Lung (tissue), 12 donors: ENCODE measurements at regions not wholly inside any gene's neighbourhood (a gene's known extent, or its start where the extent isn't known, plus 50 kb on each side); places are given as distances from the start of the nearest gene placed in this dataset. TPM values are rescaled to one million over a fixed set of nuclear protein-coding genes. Genes with fewer than 3 reads are reported as not detected.

Source experiments
- ATAC-seq: fragments of 200-7000 bp; cut with Tn5 transposase; one replicate; pipeline ENCODE4 v1.9.1; 2020; ENCODE audit warnings: moderate number of reproducible peaks; ENCODE audit not compliant: insufficient read depth, low FRiP score
- DNase-seq, 3 donors: peaks; one replicate each; pipeline ENCODE4 v3.0.0-alpha.2; 2013 to 2017
- H3K27ac ChIP-seq, 2 donors: one replicate each; pipeline ENCODE4 v1.5.1; 2013; ENCODE audit warnings: mild to moderate bottlenecking in 2 of 2, moderate library complexity in 2 of 2, control low read depth in 1 of 2, inconsistent platforms in 1 of 2, low read depth in 1 of 2, low read length in 1 of 2
- H3K27me3 ChIP-seq, 3 donors: one replicate each; pipeline ENCODE4 v1.5.1; 2013; ENCODE audit warnings: low read length in 2 of 3; ENCODE audit not compliant: control insufficient read depth in 3 of 3, insufficient read depth in 3 of 3
- H3K36me3 ChIP-seq, 4 donors: one replicate each; pipeline ENCODE4 v1.5.1; 2013; ENCODE audit warnings: low read length in 4 of 4, mild to moderate bottlenecking in 1 of 4, moderate library complexity in 1 of 4; ENCODE audit not compliant: control insufficient read depth in 4 of 4, insufficient read depth in 4 of 4
- H3K4me1 ChIP-seq, 5 donors: one replicate each; pipeline ENCODE4 v1.5.1; 2013; ENCODE audit warnings: low read length in 5 of 5, mild to moderate bottlenecking in 2 of 5, moderate library complexity in 1 of 5; ENCODE audit not compliant: control insufficient read depth in 5 of 5, insufficient read depth in 5 of 5
- H3K4me3 ChIP-seq: one replicate; pipeline ENCODE4 v1.5.1; 2013; ENCODE audit warnings: mild to moderate bottlenecking, control low read depth, moderate library complexity
- H3K9ac ChIP-seq, 2 donors: one replicate each; pipeline ENCODE4 v1.5.1; 2013; ENCODE audit warnings: low read length in 2 of 2, control low read depth in 1 of 2; ENCODE audit not compliant: insufficient read depth in 1 of 2
- H3K9me3 ChIP-seq, 4 donors: one replicate each; pipeline ENCODE4 v1.5.1; 2013; ENCODE audit warnings: low read length in 3 of 4, mild to moderate bottlenecking in 1 of 4, moderate library complexity in 1 of 4; ENCODE audit not compliant: control insufficient read depth in 4 of 4, insufficient read depth in 3 of 4
- CTCF ChIP-seq: IDR thresholded peaks from 2 replicates; pipeline ENCODE4 v1.5.1; 2012; ENCODE audit warnings: mild to moderate bottlenecking; ENCODE audit errors: control extremely low read depth, extremely low read depth
- WGBS, 2 donors: extraction: QIAGEN DNeasy Blood & Tissue Kit; methylation state at CpG; one replicate each; pipeline ENCODE4 v1.1.7; 2013; 5-methylcytosine and 5-hydroxymethylcytosine counted together
- small RNA-seq: library from RNA; depleted of rRNA; stranded (forward); fragments of <200 nt; gene quantifications from one replicate; pipeline ENCODE3, GENCODE V24; 2014; ENCODE audit warnings: low replicate concordance
- donor health status: control.
- donor health status: control.
- donor health status: Bipolar disorder and iron deficiency.
- donor health status: healthy.
- donor health status: DM: yes; HTN: yes; CAD: no.

- no peaks in the 10 kb centered on the region for H3K27me3 ChIP-seq
- H3K9me3 ChIP-seq, result peaks cover 0 to 12% (median 1%) of the 10 kb centered on the region in 4 donors
- no peak overlapping the region for H3K27ac ChIP-seq
- DNase-seq, result no peak
- no peak for TF ChIP-seq CTCF
- ATAC-seq, result no peak
- H3K4me1 ChIP-seq, result no peaks in the 10 kb centered on the region
- no peaks in the 10 kb centered on the region for H3K36me3 ChIP-seq
- H3K4me3 ChIP-seq, result no peak overlapping the region
- 32 to 42% methylated on average over 1 of the region's 1 CpG for WGBS, 2 donors
- no peak overlapping the region for H3K9ac ChIP-seq
Observed at GRCh38 chr4:44777115-44777514, 50.8 kb upstream of the GNPDA2 start.

Small RNA genes in the stretch of these regions (small RNA-seq; reads per million reads assigned to genes)
- gene RNU6-931P, result not detected
